DMS53 (cell line): ENCODE measurements at regions not wholly inside any gene's neighbourhood (a gene's known extent, or its start where the extent isn't known, plus 50 kb on each side); places are given as distances from the start of the nearest gene placed in this dataset.

Source experiments
- DNase-seq: peaks from one replicate; lab custom pipeline; 2025; lab: John Stamatoyannopoulos, UW

DNA sequence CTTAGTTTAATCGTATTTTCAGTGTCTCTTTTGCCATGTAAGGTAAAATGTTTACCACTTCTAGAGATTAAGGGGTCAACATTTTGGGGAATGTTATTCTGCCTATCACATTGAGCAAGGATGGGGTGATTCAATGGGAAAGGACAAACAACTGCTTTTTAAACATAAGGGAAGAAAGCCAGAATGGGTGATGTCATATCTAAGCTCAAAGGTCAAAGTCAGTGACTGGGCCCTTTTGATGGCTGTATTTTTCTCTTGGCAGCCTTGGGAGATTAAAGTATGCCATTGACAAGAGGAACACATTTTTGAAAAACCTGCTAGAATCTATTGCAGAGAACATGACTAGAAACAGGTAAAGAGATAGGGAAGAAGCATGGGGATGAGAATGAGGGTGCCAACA is 477.3 kb upstream of the IRAK1BP1 start:
- peak; percentile 41 for DNase-seq

DNA sequence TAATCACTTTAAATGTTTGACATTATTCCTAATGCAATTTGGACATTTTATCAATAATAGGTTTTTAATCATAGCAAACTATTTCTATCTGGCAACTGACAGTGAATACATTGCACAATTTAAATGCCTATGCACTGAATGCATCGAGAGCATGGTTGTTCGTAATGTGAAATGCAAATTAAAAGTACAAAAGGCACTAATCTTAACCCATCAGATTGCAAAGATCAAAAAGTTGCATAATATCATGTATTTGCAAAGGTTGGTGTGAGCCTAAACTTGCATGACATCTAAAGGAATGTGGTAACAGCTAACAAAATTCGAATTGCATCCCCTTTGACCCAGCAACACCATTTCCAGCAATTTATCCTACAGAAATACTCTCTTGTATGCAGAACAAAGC is 469.9 kb upstream of the IRAK1BP1 start:
- no peak for DNase-seq

GRCh38 chr6:78398292-78398691 is 469.1 kb upstream of the IRAK1BP1 start:
- no peak for DNase-seq

DNA sequence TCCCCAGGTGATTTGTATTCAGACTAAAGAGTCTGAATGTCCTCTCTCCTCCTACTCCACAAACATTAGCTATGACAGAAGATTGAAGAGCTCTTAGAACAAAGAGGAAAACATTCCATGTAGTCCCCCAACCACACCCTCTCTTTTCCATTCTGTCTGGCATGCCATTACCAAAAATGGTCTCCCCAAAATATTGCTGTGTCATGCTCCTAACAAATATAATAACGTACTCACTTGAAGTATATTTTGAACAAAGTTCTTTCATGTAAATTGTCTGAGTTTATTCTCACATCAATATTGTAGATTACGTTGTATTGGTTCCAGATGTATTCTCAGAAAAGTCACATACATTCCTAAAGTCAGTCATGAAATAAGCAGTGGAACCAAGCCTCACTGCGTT is 467.3 kb upstream of the IRAK1BP1 start:
- no peak for DNase-seq

GRCh38 chr6:78427386-78427785 is 440.0 kb upstream of the IRAK1BP1 start:
- no peak for DNase-seq

GRCh38 chr6:78430521-78430920 is 436.8 kb upstream of the IRAK1BP1 start:
- DNase-seq, result no peak

DNA sequence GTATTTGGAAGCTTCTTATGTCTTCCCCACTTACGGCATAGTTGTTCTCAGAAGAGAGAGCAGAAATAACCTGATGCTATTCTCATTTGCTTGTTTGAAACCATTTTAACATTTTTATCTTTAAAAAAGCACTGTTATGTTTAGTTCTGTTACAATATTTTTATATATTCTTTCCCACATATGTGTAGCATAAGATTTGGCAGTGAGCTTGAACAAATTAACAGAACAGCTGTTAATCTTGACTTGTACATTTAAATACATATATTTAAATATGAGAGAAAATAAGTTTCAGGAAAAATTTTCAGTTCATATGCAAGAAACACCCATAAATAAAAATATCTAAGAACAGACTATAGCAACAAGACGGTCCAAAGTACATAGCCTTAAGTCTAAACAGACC is 431.7 kb upstream of the IRAK1BP1 start:
- no peak for DNase-seq

GRCh38 chr6:78436335-78436734 is 431.0 kb upstream of the IRAK1BP1 start:
- DNase-seq, result peak; percentile 44

- DNase-seq, result no peak
Observed at GRCh38 chr6:78438135-78438534, 429.2 kb upstream of the IRAK1BP1 start.

DNA sequence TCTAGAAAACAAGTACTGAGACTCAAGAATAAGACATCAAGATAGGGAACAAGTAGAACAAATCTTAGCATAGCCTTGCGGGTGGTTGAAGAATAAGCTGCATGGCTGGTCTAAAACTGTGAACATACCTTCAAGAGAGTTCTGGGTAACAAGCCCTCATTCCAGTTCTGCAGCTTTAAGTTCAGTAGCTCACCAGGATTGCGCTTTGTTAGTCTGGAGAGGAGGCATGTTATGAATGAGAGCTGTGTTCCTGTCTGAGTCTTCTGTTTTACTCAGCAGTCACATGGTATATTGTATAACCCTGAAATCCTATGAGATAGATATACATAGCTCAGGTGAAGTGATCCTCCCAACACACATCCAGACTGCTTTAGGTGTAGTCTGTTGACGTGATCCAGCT is 406.6 kb upstream of the IRAK1BP1 start:
- no peak for DNase-seq

GRCh38 chr6:78462728-78463127 is 404.6 kb upstream of the IRAK1BP1 start:
- peak; percentile 8 for DNase-seq

DNA sequence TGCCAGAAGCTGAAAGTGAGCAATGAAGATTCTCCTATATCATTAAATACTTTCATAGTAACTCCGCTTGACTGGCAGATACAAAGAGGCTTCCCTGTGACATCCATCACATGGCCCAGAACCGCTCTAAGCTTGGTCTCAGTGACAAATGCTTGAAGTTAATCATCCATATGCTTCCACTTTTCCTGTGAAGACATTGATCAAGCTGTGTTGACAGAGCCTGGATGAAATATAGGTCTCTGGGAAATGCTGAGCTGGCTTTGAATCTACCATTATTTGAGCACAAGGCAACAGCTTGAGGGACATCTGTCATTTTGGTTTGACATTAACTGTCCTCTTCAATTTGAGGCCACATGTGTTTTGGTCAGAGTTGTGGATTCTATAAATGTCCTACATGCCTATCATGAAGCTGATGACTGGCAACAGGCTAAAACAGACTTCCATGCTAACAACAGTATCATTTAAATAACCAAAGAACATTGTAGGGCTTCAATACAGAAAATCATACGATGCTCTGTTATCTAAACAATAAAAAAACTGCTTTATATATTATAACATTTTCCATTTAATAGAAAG is 402.2 kb upstream of the IRAK1BP1 start:
- no peak for DNase-seq

- DNase-seq, result no peak
Observed at GRCh38 chr6:78476561-78476960, 390.8 kb upstream of the IRAK1BP1 start.

DNA sequence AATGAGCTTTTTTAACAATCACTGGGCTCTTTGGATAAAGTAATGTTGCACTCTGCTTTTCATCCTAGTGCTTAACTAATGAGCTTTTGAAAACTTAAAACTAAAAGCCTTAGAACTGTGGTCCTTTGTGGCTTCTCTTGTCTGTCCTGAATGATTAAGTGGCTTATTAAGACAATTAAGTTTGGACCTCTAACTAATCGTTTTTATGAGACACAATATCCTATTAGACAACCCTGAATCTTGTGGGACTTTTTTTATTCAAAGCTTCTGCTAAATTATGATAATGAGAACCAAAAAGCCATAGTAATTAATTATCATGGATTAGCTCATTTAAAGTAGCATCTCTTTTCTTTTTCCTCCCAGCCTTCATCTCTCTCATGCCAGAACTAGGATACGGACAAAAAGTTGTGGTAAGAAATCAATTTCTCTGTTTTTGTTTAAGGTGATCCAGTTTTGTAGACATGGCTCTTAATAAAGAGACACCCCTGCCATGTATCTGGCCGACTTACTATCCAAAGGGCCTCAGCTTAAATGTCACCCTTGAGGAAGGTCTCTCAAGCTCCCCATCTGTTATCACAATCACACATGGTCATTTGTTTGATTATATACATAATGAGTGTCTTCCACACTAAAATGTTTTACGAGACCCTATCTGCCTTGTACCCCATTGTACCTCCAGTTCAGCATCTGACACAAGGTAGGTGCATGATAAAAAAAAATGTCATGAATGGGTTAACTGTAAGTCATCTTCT is 384.4 kb upstream of the IRAK1BP1 start:
- DNase-seq, result no peak

- no peak for DNase-seq
Observed at GRCh38 chr6:78483553-78484197, 383.7 kb upstream of the IRAK1BP1 start.

DNA sequence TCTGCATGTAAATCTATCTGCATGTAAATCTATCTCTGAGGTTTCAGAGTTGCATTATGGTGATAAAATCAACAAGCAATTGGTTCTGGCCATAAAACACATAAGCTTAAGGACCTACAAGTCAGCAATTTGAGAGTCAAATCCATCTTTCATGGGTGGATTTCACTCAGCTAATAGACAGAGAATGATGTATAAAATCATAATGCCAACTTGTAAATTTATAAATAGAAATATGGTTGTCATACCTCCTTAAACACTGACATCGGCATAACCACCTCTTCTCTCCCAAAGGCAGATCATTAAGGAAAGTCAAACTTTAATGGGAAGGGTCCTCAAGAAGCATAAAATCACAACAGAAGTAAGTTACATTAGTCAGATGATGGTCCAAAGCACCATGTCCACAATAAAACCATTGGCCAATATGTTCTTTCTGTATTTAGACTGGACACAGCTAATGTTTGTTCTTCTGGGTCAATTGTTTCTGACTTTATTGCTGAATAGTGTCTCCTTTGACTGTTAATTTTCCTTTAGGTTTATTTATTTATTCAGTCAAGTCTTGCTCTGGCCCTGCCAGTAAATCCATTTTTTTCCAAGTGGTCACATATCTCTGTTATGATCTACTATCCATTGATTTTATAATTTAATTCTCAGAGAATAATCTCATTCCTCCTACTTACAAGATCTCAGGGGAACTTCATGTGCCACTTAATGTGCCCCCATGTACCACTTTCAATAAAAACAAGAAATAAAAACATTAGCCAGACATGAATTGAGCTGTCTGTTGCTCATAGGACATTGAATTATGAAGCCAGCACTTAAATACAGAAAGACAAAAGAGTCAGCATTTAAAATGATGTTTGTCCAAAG is 382.9 kb upstream of the IRAK1BP1 start:
- DNase-seq, result no peak

DNA sequence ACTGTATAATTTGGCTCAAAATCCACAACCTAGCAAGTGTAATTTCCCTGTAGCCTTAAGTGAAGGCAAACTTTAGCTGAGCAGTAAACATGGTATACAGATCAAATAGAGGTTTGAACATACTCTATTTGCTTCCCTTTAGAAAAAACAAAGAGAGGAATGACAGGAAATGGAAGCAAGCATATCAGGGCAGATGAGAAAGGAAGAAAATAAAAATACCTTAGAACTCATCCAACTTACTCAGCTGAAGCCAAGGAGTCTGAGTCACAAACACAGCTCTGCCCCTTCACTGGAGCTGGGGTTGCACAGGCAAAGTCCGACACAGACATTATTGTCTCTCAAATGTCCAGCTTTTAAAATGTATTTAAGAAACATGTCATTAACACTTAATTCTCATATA is 379.9 kb upstream of the IRAK1BP1 start:
- no peak for DNase-seq

DNA sequence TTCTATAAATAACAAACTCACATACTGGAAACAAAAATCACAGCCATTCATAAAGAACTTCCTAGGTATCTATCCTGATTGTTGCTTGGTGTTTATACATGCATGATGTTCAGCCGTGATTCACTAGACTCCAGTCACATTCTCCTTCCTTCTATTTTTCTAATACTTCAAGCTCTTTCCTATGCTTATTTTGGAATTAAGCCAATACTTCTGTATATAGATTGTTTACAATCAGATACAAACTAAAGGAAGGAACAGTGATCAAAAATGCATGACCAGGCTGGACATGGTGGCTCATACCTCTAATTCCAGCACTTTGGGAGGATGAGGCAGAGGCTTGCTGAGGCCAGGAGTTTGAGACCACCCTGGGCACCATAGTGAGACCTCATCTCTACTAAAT is 377.5 kb upstream of the IRAK1BP1 start:
- DNase-seq, result peak; percentile 28

GRCh38 chr6:78492351-78493017 is 374.9 kb upstream of the IRAK1BP1 start:
- no peak for DNase-seq

DNA sequence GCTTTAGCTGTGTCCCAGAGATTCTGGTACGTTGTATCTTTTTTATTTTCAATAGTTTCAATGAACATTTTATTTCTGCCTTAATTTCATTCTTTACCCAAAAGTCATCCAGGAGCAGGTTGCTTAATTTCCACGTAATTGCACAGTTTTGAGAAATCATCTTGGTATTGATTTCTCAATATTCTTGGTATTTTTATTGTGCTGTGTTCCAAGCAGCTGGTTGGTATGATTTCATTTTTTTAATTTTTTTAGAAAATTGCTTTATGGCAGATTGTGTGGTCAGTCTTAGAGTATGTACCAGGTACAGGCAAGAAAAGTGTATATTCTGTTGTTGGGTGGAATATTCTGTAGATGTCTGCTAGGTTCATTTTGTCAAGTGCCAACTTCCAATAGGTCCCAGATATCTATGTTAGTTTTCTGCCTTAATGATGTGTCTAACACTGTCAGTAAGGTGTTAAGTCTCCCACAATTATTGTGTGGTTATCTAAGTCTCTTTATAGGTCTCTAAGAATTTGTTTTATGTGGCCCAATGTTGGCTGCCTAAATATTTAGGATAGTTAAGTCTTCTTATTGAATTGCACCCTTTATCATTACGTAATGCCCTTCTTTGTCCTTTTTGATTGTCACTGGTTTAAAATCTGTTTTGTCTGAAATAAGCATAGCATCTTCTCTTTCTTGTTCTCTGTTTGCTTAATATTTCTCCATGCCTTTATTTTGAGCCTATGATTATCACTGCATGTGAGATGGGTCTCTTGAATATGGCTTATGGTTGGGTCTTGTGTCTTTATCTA is 366.9 kb upstream of the IRAK1BP1 start:
- no peak for DNase-seq

DNA sequence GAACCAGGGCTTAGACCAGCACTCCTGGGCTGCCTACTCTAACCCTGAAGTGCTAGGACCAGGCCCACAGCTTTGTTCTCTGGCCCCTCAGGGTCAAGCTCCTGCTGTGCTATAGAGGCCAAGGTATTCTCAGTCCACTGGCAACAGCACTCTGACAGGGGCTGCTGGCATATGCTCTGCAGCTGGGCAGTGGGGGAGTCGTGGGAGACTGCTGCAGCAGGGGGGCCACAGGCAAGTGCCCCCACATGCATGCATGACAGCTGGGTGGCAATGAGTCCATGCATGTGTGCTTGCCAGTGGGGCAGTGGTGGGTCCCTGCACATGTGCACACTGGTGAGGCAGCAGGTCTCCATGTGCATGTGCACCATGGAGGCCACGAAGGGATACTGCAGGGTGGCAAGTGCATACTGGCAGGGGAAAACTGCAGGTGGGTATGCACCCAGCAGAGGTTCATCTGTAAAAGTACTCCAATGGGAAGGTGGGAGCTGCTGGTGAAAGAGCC is 364.9 kb upstream of the IRAK1BP1 start:
- no peak for DNase-seq
